MCF 10A (cell line): ENCODE measurements at regions not wholly inside any gene's neighbourhood (a gene's known extent, or its start where the extent isn't known, plus 50 kb on each side); places are given as distances from the start of the nearest gene placed in this dataset.

Source experiments
- BruUV-seq: library from RNA; stranded (reverse); fragments of 400-500 nt; replicated peaks from 2 replicates; lab custom pipeline; 2021; lab: Mats Ljungman, UMichigan
- CTCF ChIA-PET: fragments of 300-600 bp; sonication (Branson Sonifier 250); formaldehyde crosslinking; extraction: SDS; loops from one replicate; lab custom pipeline; 2021; ENCODE audit warnings: antibody characterized with exemption, inconsistent platforms; lab: Yijun Ruan, JAX
- POLR2A ChIA-PET: fragments of 300-600, 350-650 bp; sonication (Branson Sonifier 250); formaldehyde crosslinking; extraction: SDS; loops from one replicate; lab custom pipeline; 2020; ENCODE audit warnings: antibody characterized with exemption, inconsistent platforms; lab: Yijun Ruan, JAX
- DNase-seq: peaks from one replicate; pipeline ENCODE4 v3.0.0-alpha.2; 2018; ENCODE audit not compliant: unreplicated experiment
- H3K27ac Mint-ChIP-seq: one replicate; pipeline ENCODE4 v1.8.0; 2022; ENCODE audit warnings: mild to moderate bottlenecking, low read depth, mixed read lengths; ENCODE audit not compliant: unreplicated experiment
- H3K27me3 Mint-ChIP-seq: one replicate; pipeline ENCODE4 v1.8.0; 2022; ENCODE audit warnings: mixed read lengths; ENCODE audit not compliant: insufficient read depth, unreplicated experiment
- H3K36me3 Mint-ChIP-seq: one replicate; pipeline ENCODE4 v1.8.0; 2022; ENCODE audit warnings: mild to moderate bottlenecking, moderate library complexity, mixed read lengths; ENCODE audit not compliant: insufficient read depth, unreplicated experiment
- H3K4me1 Mint-ChIP-seq: one replicate; pipeline ENCODE4 v1.8.0; 2022; ENCODE audit warnings: mixed read lengths; ENCODE audit not compliant: insufficient read depth, unreplicated experiment
- H3K4me3 Mint-ChIP-seq: one replicate; pipeline ENCODE4 v1.8.0; 2022; ENCODE audit warnings: mild to moderate bottlenecking, moderate library complexity, mixed read lengths; ENCODE audit not compliant: unreplicated experiment
- H3K9me3 Mint-ChIP-seq: one replicate; pipeline ENCODE4 v1.8.0; 2022; ENCODE audit warnings: mixed read lengths; ENCODE audit not compliant: unreplicated experiment
- CTCF ChIP-seq: fragments of 200-600 bp; IDR thresholded peaks from one replicate; pipeline ENCODE4 v1.8.0; 2022; ENCODE audit warnings: antibody characterized with exemption, mild to moderate bottlenecking; ENCODE audit not compliant: unreplicated experiment
- intact Hi-C: fragments of 100-400 bp; cut with micrococcal nuclease; formaldehyde crosslinking; loops from 2 replicates; pipeline ENCODE4 v1.14.1; 2022

- H3K4me3 Mint-ChIP-seq = no peak overlapping the region
- intact Hi-C loops = no loop called here
- DNase-seq = peak; percentile 73
- peaks cover 46% of the 10 kb centered on the region for H3K27me3 Mint-ChIP-seq
- no peaks in the 10 kb centered on the region for H3K9me3 Mint-ChIP-seq
- no TSS peak for BruUV-seq
- H3K4me1 Mint-ChIP-seq = peaks cover 10% of the 10 kb centered on the region
- H3K36me3 Mint-ChIP-seq = no peaks in the 10 kb centered on the region
- CTCF ChIA-PET = interaction anchor here (0.6 to 3.1 kb wide), 14 partner anchors 26 to 249 kb away, joined by 3 to 38 read pairs (median 4); no protein-coding TSS in a partner anchor
- POLR2A ChIA-PET = no interaction called here
- peak; percentile 59 for TF ChIP-seq CTCF
- no peak overlapping the region for H3K27ac Mint-ChIP-seq
Observed at GRCh38 chr11:36744375-36745168, 146.5 kb upstream of the RAG2 start.

GRCh38 chr11:36743039-36743438, 145.0 kb upstream of the RAG2 start:
- Mint-ChIP-seq H3K27me3 (peaks cover 55% of the 10 kb centered on the region), H3K27ac (no peak overlapping the region), H3K36me3 (no peaks in the 10 kb centered on the region), H3K9me3 (no peaks in the 10 kb centered on the region), H3K4me1 (peaks cover 10% of the 10 kb centered on the region), H3K4me3 (no peak overlapping the region)
- DNase-seq = no peak
- POLR2A ChIA-PET = interaction anchor here (0.7 to 1.6 kb wide), 2 partner anchors 40 to 83 kb away, joined by 3 to 5 read pairs; no protein-coding TSS in a partner anchor
- no peak for TF ChIP-seq CTCF
- no TSS peak for BruUV-seq
- CTCF ChIA-PET = interaction anchor here (0.9 to 3.1 kb wide), 5 partner anchors 38 to 178 kb away, joined by 3 to 38 read pairs (median 7); no protein-coding TSS in a partner anchor
- intact Hi-C loops = no loop called here

GRCh38 chr11:36741515-36741914, 143.5 kb upstream of the RAG2 start:
- Mint-ChIP-seq H3K4me1 (no peaks in the 10 kb centered on the region), H3K36me3 (no peaks in the 10 kb centered on the region), H3K4me3 (no peak overlapping the region), H3K27ac (no peak overlapping the region), H3K27me3 (peaks cover 55% of the 10 kb centered on the region), H3K9me3 (no peaks in the 10 kb centered on the region)
- BruUV-seq = no TSS peak
- no peak for TF ChIP-seq CTCF
- POLR2A ChIA-PET = no interaction called here
- CTCF ChIA-PET = no interaction called here
- intact Hi-C loops = no loop called here
- no peak for DNase-seq

- Mint-ChIP-seq H3K27ac (no peak overlapping the region), H3K4me3 (no peak overlapping the region), H3K27me3 (peaks cover 64% of the 10 kb centered on the region), H3K9me3 (no peaks in the 10 kb centered on the region), H3K36me3 (no peaks in the 10 kb centered on the region), H3K4me1 (no peaks in the 10 kb centered on the region)
- intact Hi-C loops = no loop called here
- ChIA-PET CTCF (interaction anchor here (0.6 to 11.6 kb wide), 8 partner anchors 9 to 575 kb away, joined by 3 to 173 read pairs (median 4); no protein-coding TSS in a partner anchor), POLR2A (no interaction called here)
- TF ChIP-seq CTCF = no peak
- BruUV-seq = no TSS peak
- DNase-seq = no peak
Observed at GRCh38 chr11:36738292-36738861, 140.3 kb upstream of the RAG2 start.
